OCI-LY3 (cell line): ENCODE measurements at regions not wholly inside any gene's neighbourhood (a gene's known extent, or its start where the extent isn't known, plus 50 kb on each side); places are given as distances from the start of the nearest gene placed in this dataset.

Experiments used
- CTCF ChIP-seq: fragments of 200-600, 300-600 bp; sonication (generic); IDR thresholded peaks from 2 replicates; pipeline ENCODE4 v1.5.1; 2014; ENCODE audit warnings: antibody characterized with exemption, low read length, low read depth
- EZH2phosphoT487 ChIP-seq: fragments of 200-600 bp; shearing (Covaris generic); IDR thresholded peaks from 2 replicates; pipeline ENCODE4 v1.6.1; 2018; ENCODE audit warnings: antibody characterized with exemption, mixed run types, low read depth

GRCh38 chr1:234917495-234918180 is 211.0 kb downstream of the TOMM20 start:
- TF ChIP-seq CTCF (no peak), EZH2phosphoT487 (no peak)
